Neural crest cell (in vitro differentiated cells): ENCODE measurements at regions not wholly inside any gene's neighbourhood (a gene's known extent, or its start where the extent isn't known, plus 50 kb on each side); places are given as distances from the start of the nearest gene placed in this dataset.
A peak's percentile ranks its signal among the peaks of the same experiment; 100 is the strongest.
"Not testable (repeated sequence)": the region's sequence is repeated elsewhere in the genome, so short reads cannot be mapped to it uniquely, and the experiment has no call there.

Experiments
- DNase-seq: peaks from one replicate; pipeline ENCODE4 v3.0.0; 2021; ENCODE audit warnings: low read depth, mixed read lengths, low spot score
- H3K27ac Mint-ChIP-seq: one replicate; pipeline ENCODE4 v1.8.0; 2021; ENCODE audit warnings: mild to moderate bottlenecking, mixed read lengths; ENCODE audit not compliant: unreplicated experiment
- H3K27me3 Mint-ChIP-seq: 2 replicates; pipeline ENCODE4 v1.8.0; 2021; ENCODE audit warnings: low read depth, mild to moderate bottlenecking, mixed read lengths
- H3K36me3 Mint-ChIP-seq: 2 replicates; pipeline ENCODE4 v1.8.0; 2021; ENCODE audit warnings: low read depth, mild to moderate bottlenecking, mixed read lengths
- H3K4me1 Mint-ChIP-seq: 2 replicates; pipeline ENCODE4 v1.8.0; 2021; ENCODE audit warnings: mixed read lengths
- H3K4me3 Mint-ChIP-seq: one replicate; pipeline ENCODE4 v1.8.0; 2021; ENCODE audit warnings: mild to moderate bottlenecking, mixed read lengths
- H3K9me3 Mint-ChIP-seq: 2 replicates; pipeline ENCODE4 v1.8.0; 2021; ENCODE audit warnings: mixed read lengths
- CTCF ChIP-seq: fragments of 200-600 bp; sonication (generic); conservative IDR thresholded peaks from 2 replicates; pipeline ENCODE4 v1.5.0; 2021; ENCODE audit warnings: antibody characterized with exemption, mild to moderate bottlenecking

- DNase-seq, result no peak
- no peak for TF ChIP-seq CTCF
- H3K27ac Mint-ChIP-seq, result no peak overlapping the region
- H3K4me3 Mint-ChIP-seq, result no peak overlapping the region
- H3K9me3 Mint-ChIP-seq, result no peaks in the 10 kb centered on the region
- peaks cover 4% of the 10 kb centered on the region for H3K4me1 Mint-ChIP-seq
- no peaks in the 10 kb centered on the region for H3K36me3 Mint-ChIP-seq
- no peaks in the 10 kb centered on the region for H3K27me3 Mint-ChIP-seq
Measured at GRCh38 chr5:143588933-143589662, 185.6 kb upstream of the NR3C1 start.

GRCh38 chr5:143588121-143588520 lies 184.6 kb upstream of the NR3C1 start:
- not testable (repeated sequence) for H3K4me1 Mint-ChIP-seq, H3K27me3 Mint-ChIP-seq, H3K36me3 Mint-ChIP-seq, H3K4me3 Mint-ChIP-seq, H3K27ac Mint-ChIP-seq, DNase-seq, H3K9me3 Mint-ChIP-seq

DNA sequence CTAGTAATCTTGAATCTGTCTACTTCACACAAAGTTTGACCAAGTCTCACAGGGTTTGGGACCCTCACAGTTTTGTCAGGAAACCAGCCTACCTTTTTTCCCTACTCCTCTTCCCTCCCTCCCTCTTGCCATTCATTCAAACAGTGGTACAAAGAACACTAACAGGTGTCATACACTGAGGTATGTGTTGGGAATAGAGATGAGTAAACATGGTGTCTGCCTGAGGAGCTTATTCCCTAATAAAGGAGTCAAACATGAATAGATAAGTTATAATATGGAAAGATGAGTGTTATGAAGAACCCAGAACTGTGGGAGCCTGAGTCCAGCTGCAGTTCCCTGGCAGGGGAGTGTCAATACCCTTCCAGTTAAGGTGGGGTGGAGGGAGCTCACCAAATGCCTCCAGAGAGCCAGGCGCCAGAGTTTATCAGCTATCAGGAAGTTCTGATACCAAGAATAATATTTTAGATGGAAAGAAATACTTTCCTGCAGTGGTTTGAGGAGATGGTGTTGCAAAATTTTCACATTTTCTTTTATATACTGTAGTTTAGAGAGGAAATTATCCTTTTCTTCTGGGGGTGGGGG lies 183.4 kb upstream of the NR3C1 start:
- Mint-ChIP-seq H3K27ac (no peak overlapping the region), H3K4me3 (no peak overlapping the region), H3K36me3 (no peaks in the 10 kb centered on the region), H3K4me1 (no peaks in the 10 kb centered on the region), H3K27me3 (no peaks in the 10 kb centered on the region), H3K9me3 (no peaks in the 10 kb centered on the region)
- no peak for TF ChIP-seq CTCF
- no peak for DNase-seq

DNA sequence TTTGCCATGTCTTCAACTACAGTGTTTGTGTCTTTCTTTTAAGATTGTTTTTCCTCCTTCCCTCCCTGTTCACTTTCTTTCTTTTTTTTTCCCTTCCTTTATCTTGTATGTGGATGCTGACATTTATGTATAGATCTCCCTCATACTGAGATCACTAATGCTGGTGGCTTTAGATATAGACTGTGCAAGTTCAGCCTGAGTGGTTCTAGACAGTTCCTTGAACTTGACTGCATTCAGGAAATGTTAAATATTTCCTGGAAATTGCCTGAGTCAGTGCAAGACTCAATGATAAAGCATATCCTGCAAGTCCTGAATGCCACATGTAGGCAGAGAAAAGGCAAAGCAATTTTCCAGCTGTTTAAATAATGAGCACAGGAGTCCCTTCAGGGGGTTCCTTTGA lies 182.5 kb upstream of the NR3C1 start:
- TF ChIP-seq CTCF, result no peak
- Mint-ChIP-seq H3K36me3 (no peaks in the 10 kb centered on the region), H3K4me3 (no peak overlapping the region), H3K9me3 (no peaks in the 10 kb centered on the region), H3K4me1 (no peaks in the 10 kb centered on the region), H3K27ac (peak overlapping the region; percentile 15), H3K27me3 (no peaks in the 10 kb centered on the region)
- DNase-seq, result no peak

DNA sequence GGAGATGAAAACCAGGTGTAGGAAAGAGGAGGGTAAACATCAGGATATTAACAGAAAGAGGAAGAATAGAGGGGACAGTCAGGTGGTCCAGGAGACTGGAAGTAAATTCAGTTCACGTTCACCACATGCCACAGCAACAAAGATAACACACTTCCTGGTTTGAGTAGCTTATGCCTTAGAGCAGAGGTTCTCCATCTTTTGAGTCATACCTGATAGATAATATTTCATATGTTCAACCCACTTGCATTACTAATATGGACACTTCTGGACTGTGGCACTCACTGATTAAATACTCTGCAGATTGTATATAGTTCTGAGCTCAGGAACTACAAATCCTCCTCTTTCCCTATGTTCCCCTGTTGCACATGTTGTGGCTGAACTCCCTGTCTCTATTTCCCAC lies 179.9 kb upstream of the NR3C1 start:
- Mint-ChIP-seq H3K27ac (peak overlapping the region; percentile 57), H3K27me3 (no peaks in the 10 kb centered on the region), H3K4me3 (no peak overlapping the region), H3K4me1 (no peaks in the 10 kb centered on the region), H3K36me3 (no peaks in the 10 kb centered on the region), H3K9me3 (peaks cover 2% of the 10 kb centered on the region)
- DNase-seq, result no peak
- TF ChIP-seq CTCF, result no peak

DNA sequence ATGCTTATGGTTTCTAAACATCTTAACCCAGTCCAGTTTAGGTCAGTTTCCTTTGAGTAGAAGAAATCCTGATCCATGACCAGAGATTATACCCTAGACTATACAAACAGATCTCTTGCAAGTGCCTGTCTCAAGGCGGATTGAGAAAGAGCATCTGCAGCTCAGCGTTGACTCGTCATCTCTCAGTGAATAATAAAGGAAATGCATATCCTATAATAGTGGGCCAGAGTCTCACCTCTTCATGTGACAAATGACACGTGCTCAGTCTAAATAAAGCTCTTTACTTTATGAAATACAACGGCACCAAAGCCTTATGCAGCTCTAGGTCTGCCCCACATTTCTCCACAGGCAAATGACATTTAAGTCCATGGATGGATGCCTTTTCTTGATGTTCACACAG lies 179.4 kb upstream of the NR3C1 start:
- Mint-ChIP-seq H3K4me1 (no peaks in the 10 kb centered on the region), H3K9me3 (peaks cover 2% of the 10 kb centered on the region), H3K36me3 (no peaks in the 10 kb centered on the region), H3K27me3 (no peaks in the 10 kb centered on the region), H3K27ac (no peak overlapping the region), H3K4me3 (no peak overlapping the region)
- no peak for TF ChIP-seq CTCF
- DNase-seq, result no peak
